ENCODE measurements at regions not wholly inside any gene's neighbourhood (a gene's known extent, or its start where the extent isn't known, plus 50 kb on each side); places are given as distances from the start of the nearest gene placed in this dataset.
"Not testable (repeated sequence)": the region's sequence is repeated elsewhere in the genome, so short reads cannot be mapped to it uniquely, and the experiment has no call there.

DNA sequence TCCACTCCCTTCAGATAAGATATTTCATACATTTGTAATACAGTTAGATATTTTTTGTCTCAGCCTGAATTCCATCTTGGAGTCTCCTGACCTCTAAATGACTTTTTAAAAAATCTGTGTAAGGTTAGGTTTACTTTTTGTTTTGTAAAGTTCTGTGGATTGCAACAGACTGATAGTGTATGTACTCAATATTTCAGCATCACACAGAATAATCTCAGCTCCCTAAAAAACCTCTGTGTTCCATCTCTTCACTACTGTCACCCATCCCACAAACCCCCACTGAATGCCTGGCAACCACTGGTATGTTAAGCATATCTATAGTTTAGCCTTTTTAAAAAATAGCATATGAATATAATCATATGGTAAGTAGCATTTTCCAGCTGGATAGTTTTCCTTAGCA is 951.1 kb upstream of the ADAMTS5 start:
- TF ChIP-seq, protein P1, sequence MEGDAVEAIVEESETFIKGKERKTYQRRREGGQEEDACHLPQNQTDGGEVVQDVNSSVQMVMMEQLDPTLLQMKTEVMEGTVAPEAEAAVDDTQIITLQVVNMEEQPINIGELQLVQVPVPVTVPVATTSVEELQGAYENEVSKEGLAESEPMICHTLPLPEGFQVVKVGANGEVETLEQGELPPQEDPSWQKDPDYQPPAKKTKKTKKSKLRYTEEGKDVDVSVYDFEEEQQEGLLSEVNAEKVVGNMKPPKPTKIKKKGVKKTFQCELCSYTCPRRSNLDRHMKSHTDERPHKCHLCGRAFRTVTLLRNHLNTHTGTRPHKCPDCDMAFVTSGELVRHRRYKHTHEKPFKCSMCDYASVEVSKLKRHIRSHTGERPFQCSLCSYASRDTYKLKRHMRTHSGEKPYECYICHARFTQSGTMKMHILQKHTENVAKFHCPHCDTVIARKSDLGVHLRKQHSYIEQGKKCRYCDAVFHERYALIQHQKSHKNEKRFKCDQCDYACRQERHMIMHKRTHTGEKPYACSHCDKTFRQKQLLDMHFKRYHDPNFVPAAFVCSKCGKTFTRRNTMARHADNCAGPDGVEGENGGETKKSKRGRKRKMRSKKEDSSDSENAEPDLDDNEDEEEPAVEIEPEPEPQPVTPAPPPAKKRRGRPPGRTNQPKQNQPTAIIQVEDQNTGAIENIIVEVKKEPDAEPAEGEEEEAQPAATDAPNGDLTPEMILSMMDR (IDR thresholded peaks at IDR 0.05) = not testable (repeated sequence)
- not testable (repeated sequence) for TF ChIP-seq EZH2 (IDR thresholded peaks at IDR 0.05; ENCODE audit: borderline replicate concordance, insufficient read depth, low read depth, low read length, poor library complexity, severe bottlenecking)
